ENCODE measurements at regions not wholly inside any gene's neighbourhood (a gene's known extent, or its start where the extent isn't known, plus 50 kb on each side); places are given as distances from the start of the nearest gene placed in this dataset.
"Not testable (repeated sequence)": the region's sequence is repeated elsewhere in the genome, so short reads cannot be mapped to it uniquely, and the experiment has no call there.

- DNase-seq (ENCODE audit: extremely low read depth, low read depth): no peak
These were observed 542.1 kb downstream of the XYLT1 start for GRCh38 chr16:16928532-16929109.

GRCh38 chr16:16930309-16931000, 540.3 kb downstream of the XYLT1 start:
- DNase-seq (ENCODE audit: extremely low read depth, low read depth): no peak

GRCh38 chr16:16933861-16934260, 536.9 kb downstream of the XYLT1 start:
- no peak for DNase-seq (ENCODE audit: extremely low read depth, low read depth)

GRCh38 chr16:16934660-16935059, 536.1 kb downstream of the XYLT1 start:
- no peak for DNase-seq (ENCODE audit: extremely low read depth, low read depth)

GRCh38 chr16:16935909-16936308, 534.9 kb downstream of the XYLT1 start:
- not testable (repeated sequence) for DNase-seq (ENCODE audit: extremely low read depth, low read depth)

GRCh38 chr16:16937576-16937975, 533.2 kb downstream of the XYLT1 start:
- no peak for DNase-seq (ENCODE audit: extremely low read depth, low read depth)

- no peak for DNase-seq (ENCODE audit: extremely low read depth, low read depth)
These were observed 532.8 kb downstream of the XYLT1 start for GRCh38 chr16:16938009-16938408.

- DNase-seq (ENCODE audit: extremely low read depth, low read depth): no peak
These were observed 531.8 kb downstream of the XYLT1 start for GRCh38 chr16:16938980-16939379.

GRCh38 chr16:16940351-16940750, 530.4 kb downstream of the XYLT1 start:
- DNase-seq (ENCODE audit: extremely low read depth, low read depth): no peak

GRCh38 chr16:16942849-16943248, 527.9 kb downstream of the XYLT1 start:
- DNase-seq (ENCODE audit: extremely low read depth, low read depth): not testable (repeated sequence)

- no peak for DNase-seq (ENCODE audit: extremely low read depth, low read depth)
These were observed 525.6 kb downstream of the XYLT1 start for GRCh38 chr16:16945207-16945606.

- DNase-seq (ENCODE audit: extremely low read depth, low read depth): no peak
These were observed 514.4 kb downstream of the XYLT1 start for GRCh38 chr16:16956376-16956775.

GRCh38 chr16:16960785-16961184, 510.0 kb downstream of the XYLT1 start:
- no peak for DNase-seq (ENCODE audit: extremely low read depth, low read depth)

- DNase-seq (ENCODE audit: extremely low read depth, low read depth): no peak
These were observed 504.3 kb downstream of the XYLT1 start for GRCh38 chr16:16966439-16966838.

- DNase-seq (ENCODE audit: extremely low read depth, low read depth): no peak
These were observed 499.7 kb downstream of the XYLT1 start for GRCh38 chr16:16971042-16971441.

GRCh38 chr16:16972831-16973230, 497.9 kb downstream of the XYLT1 start:
- DNase-seq (ENCODE audit: extremely low read depth, low read depth): no peak

GRCh38 chr16:16973707-16974591, 496.8 kb downstream of the XYLT1 start:
- peak; percentile 97 for DNase-seq (ENCODE audit: extremely low read depth, low read depth)

- DNase-seq (ENCODE audit: extremely low read depth, low read depth): no peak
These were observed 488.1 kb downstream of the XYLT1 start for GRCh38 chr16:16982614-16983013.

GRCh38 chr16:16983582-16983981, 487.2 kb downstream of the XYLT1 start:
- DNase-seq (ENCODE audit: extremely low read depth, low read depth): no peak

GRCh38 chr16:16984091-16984490, 486.7 kb downstream of the XYLT1 start:
- not testable (repeated sequence) for DNase-seq (ENCODE audit: extremely low read depth, low read depth)

GRCh38 chr16:16985707-16986106, 485.1 kb downstream of the XYLT1 start:
- DNase-seq (ENCODE audit: extremely low read depth, low read depth): no peak

GRCh38 chr16:16988963-16989362, 481.8 kb downstream of the XYLT1 start:
- DNase-seq (ENCODE audit: extremely low read depth, low read depth): no peak

Data from NCI-H460 (cell line).